Esophagus squamous epithelium (tissue), 4 donors: ENCODE measurements at regions not wholly inside any gene's neighbourhood (a gene's known extent, or its start where the extent isn't known, plus 50 kb on each side); places are given as distances from the start of the nearest gene placed in this dataset.

Experiments used
- POLR2A ChIP-seq, 4 donors: fragments of 450-650 bp; IDR thresholded peaks; one replicate each; pipeline ENCODE4 v1.6.1; 2017; ENCODE audit warnings: antibody characterized with exemption in 4 of 4, mild to moderate bottlenecking in 4 of 4, moderate library complexity in 3 of 4
- TF ChIP-seq, protein P1 (sequence below), 6 experiments: fragments of 450-650 bp in 4 of 6; fragments of 200-600 bp in 2 of 6; sonication (generic) in 2 of 6; IDR thresholded peaks; one replicate each; pipeline ENCODE4 v1.5.1; 2016 to 2019; ENCODE audit warnings: antibody characterized with exemption in 6 of 6, mild to moderate bottlenecking in 4 of 6, moderate library complexity in 4 of 6

DNA sequence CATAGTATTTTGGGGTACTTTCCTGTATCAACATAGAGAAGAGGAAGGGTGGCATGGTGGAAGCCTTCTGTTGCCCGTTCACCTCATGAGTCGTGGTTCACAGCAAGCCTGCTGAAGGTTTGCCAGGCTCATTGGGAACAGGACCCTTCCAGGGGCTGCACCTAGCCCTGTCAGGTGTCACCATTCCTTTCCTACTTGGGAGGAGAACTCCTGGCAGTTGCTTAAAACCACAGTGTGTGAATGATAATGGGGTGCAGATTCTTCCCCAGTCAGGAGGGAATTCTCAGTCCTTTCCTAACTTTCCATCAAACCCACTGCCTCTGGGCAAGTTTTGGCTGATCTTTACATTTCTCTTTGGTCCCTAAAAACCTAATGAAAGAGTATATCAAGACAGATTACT is 99.4 kb upstream of the CTNND2 start:
- TF ChIP-seq, protein P1, sequence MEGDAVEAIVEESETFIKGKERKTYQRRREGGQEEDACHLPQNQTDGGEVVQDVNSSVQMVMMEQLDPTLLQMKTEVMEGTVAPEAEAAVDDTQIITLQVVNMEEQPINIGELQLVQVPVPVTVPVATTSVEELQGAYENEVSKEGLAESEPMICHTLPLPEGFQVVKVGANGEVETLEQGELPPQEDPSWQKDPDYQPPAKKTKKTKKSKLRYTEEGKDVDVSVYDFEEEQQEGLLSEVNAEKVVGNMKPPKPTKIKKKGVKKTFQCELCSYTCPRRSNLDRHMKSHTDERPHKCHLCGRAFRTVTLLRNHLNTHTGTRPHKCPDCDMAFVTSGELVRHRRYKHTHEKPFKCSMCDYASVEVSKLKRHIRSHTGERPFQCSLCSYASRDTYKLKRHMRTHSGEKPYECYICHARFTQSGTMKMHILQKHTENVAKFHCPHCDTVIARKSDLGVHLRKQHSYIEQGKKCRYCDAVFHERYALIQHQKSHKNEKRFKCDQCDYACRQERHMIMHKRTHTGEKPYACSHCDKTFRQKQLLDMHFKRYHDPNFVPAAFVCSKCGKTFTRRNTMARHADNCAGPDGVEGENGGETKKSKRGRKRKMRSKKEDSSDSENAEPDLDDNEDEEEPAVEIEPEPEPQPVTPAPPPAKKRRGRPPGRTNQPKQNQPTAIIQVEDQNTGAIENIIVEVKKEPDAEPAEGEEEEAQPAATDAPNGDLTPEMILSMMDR (IDR thresholded peaks at IDR 0.05), result no peak
- no peak for TF ChIP-seq POLR2A (IDR thresholded peaks at IDR 0.05)
